ENCODE measurements at regions not wholly inside any gene's neighbourhood (a gene's known extent, or its start where the extent isn't known, plus 50 kb on each side); places are given as distances from the start of the nearest gene placed in this dataset.

GRCh38 chr2:195495351-195495750, 161.7 kb upstream of the SLC39A10 start:
- DNase-seq, result no peak

GRCh38 chr2:195494451-195494850, 162.6 kb upstream of the SLC39A10 start:
- DNase-seq, result no peak

GRCh38 chr2:195493416-195493815, 163.6 kb upstream of the SLC39A10 start:
- no peak for DNase-seq

DNA sequence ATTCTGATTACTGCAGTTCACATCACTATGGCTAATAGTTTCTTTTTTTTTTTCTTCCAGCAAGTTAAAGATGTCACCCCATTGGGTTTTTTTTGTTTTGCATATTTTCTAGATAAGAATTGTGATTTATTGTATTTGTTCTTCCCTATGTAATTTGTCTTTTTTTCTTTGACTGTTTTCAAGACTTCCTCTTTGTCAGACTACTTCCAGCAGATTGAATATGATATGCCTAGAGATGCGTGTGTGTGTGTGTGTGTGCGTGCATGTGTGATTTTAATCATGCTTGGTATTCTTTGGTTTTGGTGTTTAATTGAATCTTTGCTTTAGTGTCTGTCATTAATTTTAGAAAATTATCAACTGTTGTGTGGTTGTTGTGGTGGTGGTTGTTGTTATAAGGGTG, 166.7 kb upstream of the SLC39A10 start:
- DNase-seq, result no peak

- DNase-seq, result no peak
Measured at GRCh38 chr2:195489101-195489500, 167.9 kb upstream of the SLC39A10 start.

GRCh38 chr2:195488567-195488966, 168.5 kb upstream of the SLC39A10 start:
- no peak for DNase-seq

GRCh38 chr2:195486987-195487644, 169.9 kb upstream of the SLC39A10 start:
- DNase-seq, result no peak

DNA sequence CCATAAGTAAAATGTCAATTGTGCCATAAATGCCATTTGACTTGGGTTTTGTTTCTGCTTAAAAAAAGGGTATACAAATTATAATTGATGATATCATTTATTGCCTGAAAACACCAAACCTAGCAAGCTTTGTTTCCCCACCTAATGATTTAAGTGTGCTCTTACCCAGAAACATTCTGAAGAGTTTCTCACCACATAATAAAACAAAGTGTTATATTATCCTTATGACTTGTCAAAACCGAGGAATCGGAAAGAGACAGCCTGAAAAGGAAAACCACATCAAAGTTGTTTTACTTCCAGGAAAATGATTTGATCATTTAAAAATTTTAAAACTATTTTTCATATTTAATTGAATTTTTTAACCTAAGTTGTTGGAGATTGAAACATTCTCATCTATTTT, 170.5 kb upstream of the SLC39A10 start:
- DNase-seq, result no peak

GRCh38 chr2:195482010-195482409, 175.0 kb upstream of the SLC39A10 start:
- DNase-seq, result no peak

GRCh38 chr2:195480121-195480520, 176.9 kb upstream of the SLC39A10 start:
- DNase-seq, result no peak

- DNase-seq, result no peak
Measured at GRCh38 chr2:195479407-195479806, 177.6 kb upstream of the SLC39A10 start.

DNA sequence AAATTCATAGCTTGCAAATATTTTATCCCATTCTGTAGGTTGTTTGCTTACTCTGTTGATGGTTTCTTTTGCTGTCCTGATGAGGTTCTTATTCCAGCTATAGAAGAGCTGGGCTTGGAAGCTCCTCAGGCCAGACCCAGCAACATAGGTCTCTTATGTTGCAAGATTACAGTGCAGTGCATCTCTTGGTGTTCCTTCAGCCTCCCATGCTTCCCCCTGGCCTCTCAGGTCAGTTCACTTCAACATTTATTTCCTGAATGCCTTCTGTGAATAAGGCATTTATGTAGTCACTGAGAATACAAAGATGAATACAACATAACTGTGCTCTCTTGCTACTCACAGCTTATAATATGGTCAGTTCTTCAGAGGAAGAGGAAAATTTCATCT, 179.0 kb upstream of the SLC39A10 start:
- no peak for DNase-seq

GRCh38 chr2:195477248-195477995, 179.6 kb upstream of the SLC39A10 start:
- DNase-seq, result no peak

DNA sequence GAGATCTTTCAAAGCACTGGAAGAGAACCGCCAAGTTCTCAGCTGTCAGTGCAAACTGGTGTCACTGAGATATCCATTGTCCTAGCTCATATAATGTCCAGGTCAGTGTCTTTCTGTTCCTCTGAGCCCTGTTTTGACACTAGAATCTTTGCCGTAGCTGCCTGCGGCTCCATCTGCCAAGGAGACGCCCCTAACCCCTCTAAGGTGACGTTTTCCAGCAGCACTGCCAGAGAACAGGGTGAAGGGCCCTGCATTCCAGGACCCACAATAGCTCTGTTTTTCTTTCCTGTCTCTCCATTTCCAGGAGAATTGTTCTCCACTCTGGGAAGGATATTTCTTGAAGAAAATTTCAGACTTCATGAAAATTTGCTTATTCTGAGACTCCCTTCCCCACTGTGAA, 181.7 kb upstream of the SLC39A10 start:
- DNase-seq, result no peak

DNA sequence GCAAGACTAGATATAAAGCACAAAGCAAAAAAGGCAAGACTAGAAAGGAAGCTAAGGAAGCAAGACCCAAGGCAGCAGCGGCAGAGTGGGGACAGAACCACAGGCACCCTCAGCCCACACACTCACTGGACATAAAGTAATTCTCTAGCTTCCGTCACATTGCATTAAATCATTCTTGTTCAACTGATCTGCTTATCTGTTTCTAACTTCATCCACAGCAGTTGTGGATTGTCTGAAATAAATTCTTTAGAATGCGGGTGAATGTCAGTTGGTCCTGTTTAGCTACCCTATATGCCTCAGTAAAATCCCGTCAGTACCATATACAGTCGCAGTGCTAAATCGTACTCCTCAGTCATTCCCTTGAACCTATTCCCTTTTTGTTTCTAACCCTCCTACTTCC, 183.2 kb upstream of the SLC39A10 start:
- no peak for DNase-seq

DNA sequence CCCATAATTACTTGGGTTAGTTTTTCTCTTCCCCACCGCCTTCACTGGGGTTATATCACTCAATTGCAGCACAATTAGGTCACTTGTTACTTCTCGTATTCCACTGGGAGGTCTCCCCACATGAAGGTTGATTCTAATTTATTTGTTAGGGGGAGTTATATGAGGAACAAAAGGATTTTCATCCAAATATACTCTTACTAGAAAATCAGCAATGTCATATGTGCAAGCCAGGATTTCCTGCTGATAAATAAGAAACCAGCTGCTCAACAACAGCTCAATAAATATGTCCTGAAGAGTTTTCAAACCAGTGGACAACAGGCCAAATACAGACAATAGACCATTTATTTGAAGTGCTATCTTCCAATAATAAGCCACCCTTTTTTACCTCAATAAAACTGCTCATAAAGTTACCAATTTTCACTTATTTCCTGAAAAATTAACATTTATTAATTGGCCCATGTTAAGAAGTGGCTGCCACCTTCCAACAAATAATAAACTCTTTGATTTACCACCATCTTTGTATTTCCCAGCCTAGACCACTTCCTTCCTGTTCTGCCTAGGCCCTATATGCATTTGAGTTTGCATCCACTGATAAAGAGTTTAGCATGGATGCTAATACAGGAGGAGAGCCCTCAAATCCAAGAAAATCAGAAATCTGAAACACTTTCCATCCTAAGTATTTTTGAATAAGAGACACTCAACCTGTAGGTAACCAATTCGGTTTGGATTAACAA, 184.4 kb upstream of the SLC39A10 start:
- no peak for DNase-seq

DNA sequence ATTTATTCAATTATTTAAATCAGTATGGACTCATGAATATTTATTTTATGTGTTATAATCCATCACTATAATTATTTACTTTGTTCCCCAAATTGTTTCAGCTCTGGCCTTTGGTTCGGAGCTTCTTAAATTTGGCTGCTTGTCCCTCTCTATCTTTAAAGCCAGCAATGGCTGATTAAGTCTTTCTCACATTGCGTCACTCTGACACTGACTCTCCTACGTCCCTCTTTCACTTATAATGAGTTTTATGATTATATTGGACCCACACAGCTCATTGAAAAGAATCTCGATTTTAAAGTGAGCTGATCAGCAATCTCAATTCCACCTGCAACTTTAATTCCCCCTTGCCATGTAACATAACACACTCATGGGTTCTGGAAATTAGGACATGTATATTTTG, 185.2 kb upstream of the SLC39A10 start:
- DNase-seq, result no peak

DNA sequence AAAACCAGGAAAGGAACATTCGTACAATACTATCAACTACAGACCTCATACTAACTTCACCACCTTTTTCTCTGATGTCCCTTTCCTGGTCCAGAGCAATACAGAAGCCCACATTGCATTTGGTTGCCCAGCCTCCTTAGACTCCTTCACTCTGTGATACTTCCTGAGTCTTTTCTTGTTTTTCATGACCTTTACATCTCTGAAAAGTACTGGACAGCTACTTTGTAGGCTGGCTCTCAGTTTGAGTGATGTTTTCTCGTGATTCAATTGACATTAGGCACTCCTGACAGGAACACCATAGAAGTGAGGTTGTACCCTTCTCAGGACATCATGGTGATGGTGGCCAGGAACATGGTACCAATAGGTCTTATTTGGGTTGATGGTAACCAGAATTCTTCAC, 185.9 kb upstream of the SLC39A10 start:
- no peak for DNase-seq

- no peak for DNase-seq
Measured at GRCh38 chr2:195470622-195471021, 186.4 kb upstream of the SLC39A10 start.

GRCh38 chr2:195468771-195469170, 188.3 kb upstream of the SLC39A10 start:
- DNase-seq, result no peak

- no peak for DNase-seq
Measured at GRCh38 chr2:195466427-195466826, 190.6 kb upstream of the SLC39A10 start.

- no peak for DNase-seq
Measured at GRCh38 chr2:195461010-195461409, 196.0 kb upstream of the SLC39A10 start.

DNA sequence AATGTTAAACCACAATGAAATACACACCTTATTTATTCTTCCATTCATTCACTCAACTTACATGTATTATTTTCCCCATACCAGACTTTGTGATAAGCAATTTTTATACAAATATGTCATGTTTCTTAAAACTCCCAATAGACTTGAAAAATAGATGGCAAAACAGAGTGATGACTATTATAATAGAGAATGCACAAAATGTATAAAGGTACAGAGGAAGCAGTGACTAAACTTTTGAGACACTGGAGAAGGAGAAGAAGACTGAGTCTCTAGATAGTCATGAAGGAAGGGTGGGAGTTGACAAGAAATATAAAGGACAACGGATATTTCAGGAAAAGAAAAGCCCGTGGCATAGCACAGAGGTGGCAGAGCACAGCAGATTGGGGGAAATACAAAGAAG, 198.1 kb upstream of the SLC39A10 start:
- no peak for DNase-seq

DNA sequence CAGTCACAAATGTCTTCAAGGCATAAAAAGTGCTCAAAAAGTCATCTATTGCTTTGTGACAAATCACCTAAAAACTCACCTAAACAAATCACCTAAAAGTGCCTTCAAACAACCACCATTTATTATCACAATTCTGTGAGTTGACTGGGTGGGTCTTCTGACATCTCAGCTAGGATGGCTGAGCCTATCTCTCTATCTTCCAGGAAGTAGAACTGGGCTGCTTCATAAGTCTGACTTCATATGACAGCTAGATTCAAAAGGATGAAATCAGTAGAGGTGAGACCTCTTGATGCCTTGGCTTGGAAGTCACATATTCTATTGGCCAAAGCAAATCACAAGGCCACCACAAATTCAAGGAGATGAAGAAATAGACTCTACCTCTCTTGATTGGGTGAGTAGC, 199.2 kb upstream of the SLC39A10 start:
- DNase-seq, result no peak

Data from NCI-H1436 (cell line).